GM12878 (cell line): ENCODE measurements at regions not wholly inside any gene's neighbourhood (a gene's known extent, or its start where the extent isn't known, plus 50 kb on each side); places are given as distances from the start of the nearest gene placed in this dataset.

Source experiments
- ATAC-seq: fragments of 200-7000 bp; cut with Tn5 transposase; 3 replicates; pipeline ENCODE4 v1.9.1; 2020; ENCODE audit warnings: mild to moderate bottlenecking, moderate library complexity
- BruUV-seq: library from RNA; stranded (reverse); fragments of 400-500 nt; replicated peaks from 2 replicates; lab custom pipeline; 2021; lab: Mats Ljungman, UMichigan
- CTCF ChIA-PET: fragments of 300-600 bp; sonication (Branson Sonifier 250); formaldehyde crosslinking; extraction: SDS; loops from one replicate; lab custom pipeline; 2021; ENCODE audit warnings: inconsistent platforms; lab: Yijun Ruan, JAX
- POLR2A ChIA-PET: fragments of 350-600 bp; formaldehyde crosslinking; extraction: SDS; loops from one replicate; lab custom pipeline; 2021; ENCODE audit warnings: inconsistent platforms; lab: Charles Lee
- RAD21 ChIA-PET: fragments of 300-600 bp; sonication (Branson Sonifier 250); formaldehyde crosslinking; loops from one replicate; lab custom pipeline; 2023; ENCODE audit warnings: antibody characterized with exemption; ENCODE audit not compliant: unreplicated experiment; lab: Charles Lee
- SMC1A ChIA-PET: fragments of 300-600 bp; sonication (Branson Sonifier 250); formaldehyde crosslinking; loops from one replicate; lab custom pipeline; 2023; ENCODE audit not compliant: unreplicated experiment, uncharacterized antibody; lab: Charles Lee
- DNase-seq: peaks from one replicate; pipeline ENCODE4 v3.0.0-alpha.2; 2011; ENCODE audit warnings: low read depth, low spot score
- FAIRE-seq: peaks from 3 replicates; lab custom pipeline; 2011; peaks lifted over from hg19 to GRCh38; lab: Jason Lieb, UNC
- H2AFZ ChIP-seq: 2 replicates; pipeline ENCODE4 v1.6.0; 2011; ENCODE audit warnings: low read depth, low read length, control low read depth; ENCODE audit not compliant: control insufficient read depth
- H3K27ac ChIP-seq: 2 replicates; pipeline ENCODE4 v1.5.1; 2011; ENCODE audit warnings: control low read depth; ENCODE audit not compliant: control insufficient read depth, insufficient read depth
- H3K27me3 ChIP-seq, 2 experiments: replicated peaks in 1 of 2; 2 replicates each; pipeline versions ENCODE4 v1.6.0 to v1.6.1; 2011; ENCODE audit warnings: low read length in 1 of 2; ENCODE audit not compliant: control insufficient read depth in 2 of 2, insufficient read depth in 2 of 2
- H3K36me3 ChIP-seq, 2 experiments: 2 replicates each; pipeline ENCODE4 v1.5.1; 2011; ENCODE audit warnings: low read length in 1 of 2; ENCODE audit not compliant: control insufficient read depth in 2 of 2, insufficient read depth in 2 of 2
- H3K4me1 ChIP-seq: 2 replicates; pipeline ENCODE4 v1.6.1; 2011; ENCODE audit warnings: mild to moderate bottlenecking, low read length, moderate library complexity, mixed read lengths; ENCODE audit not compliant: control insufficient read depth, insufficient read depth
- H3K4me2 ChIP-seq: 2 replicates; pipeline ENCODE4 v1.6.0; 2011; ENCODE audit warnings: control low read depth; ENCODE audit not compliant: control insufficient read depth, insufficient read depth
- H3K4me3 ChIP-seq: fragments of 200-600 bp; sonication (generic); 2 replicates; pipeline ENCODE4 v1.5.1; 2016
- H3K79me2 ChIP-seq: 2 replicates; pipeline ENCODE4 v1.6.0; 2011; ENCODE audit warnings: low read length; ENCODE audit not compliant: control insufficient read depth, insufficient read depth
- H3K9ac ChIP-seq: 2 replicates; pipeline ENCODE4 v1.8.0; 2011; ENCODE audit warnings: low read length, control low read depth, mixed read lengths; ENCODE audit not compliant: control insufficient read depth, insufficient read depth
- H3K9me3 ChIP-seq: replicated peaks from 3 replicates; pipeline ENCODE4 v1.5.1; 2011; ENCODE audit warnings: mild to moderate bottlenecking, low read length; ENCODE audit not compliant: control insufficient read depth, insufficient read depth
- H4K20me1 ChIP-seq: 2 replicates; pipeline ENCODE4 v1.6.0; 2011; ENCODE audit not compliant: control insufficient read depth, insufficient read depth
- BACH1 ChIP-seq: fragments of 450-650 bp; IDR thresholded peaks from 2 replicates; pipeline ENCODE4 v1.6.1; 2017; ENCODE audit warnings: mild to moderate bottlenecking, borderline replicate concordance
- BHLHE40 ChIP-seq, 2 experiments: fragments of 450-650 bp in 1 of 2; IDR thresholded peaks; 2 replicates each; pipeline ENCODE4 v1.6.1; 2011 to 2017; ENCODE audit warnings: low read depth in 2 of 2, borderline replicate concordance in 1 of 2, improper control_type of control experiment in 1 of 2, low read length in 1 of 2, mild to moderate bottlenecking in 1 of 2
- CBFB ChIP-seq: IDR thresholded peaks from 2 replicates; pipeline ENCODE4 v1.6.1; 2016; ENCODE audit warnings: antibody characterized with exemption, low read depth
- FOS ChIP-seq: IDR thresholded peaks from 3 replicates; pipeline ENCODE4 v1.6.1; 2011; ENCODE audit warnings: borderline replicate concordance; ENCODE audit not compliant: insufficient read length; ENCODE audit errors: extremely low read depth
- GATAD2B ChIP-seq: fragments of 450-650 bp; conservative IDR thresholded peaks from 2 replicates; pipeline ENCODE4 v1.6.1; 2017; ENCODE audit warnings: low read depth, mild to moderate bottlenecking, moderate library complexity
- HDAC6 ChIP-seq: fragments of 200-600 bp; sonication (generic); IDR thresholded peaks from one replicate; pipeline ENCODE4 v1.8.0; 2017; ENCODE audit warnings: antibody characterized with exemption; ENCODE audit not compliant: unreplicated experiment
- NR2F1 ChIP-seq: fragments of 450-650 bp; conservative IDR thresholded peaks from 2 replicates; pipeline ENCODE4 v1.6.1; 2017; ENCODE audit warnings: mild to moderate bottlenecking
- NRF1 ChIP-seq: conservative IDR thresholded peaks from 2 replicates; pipeline ENCODE4 v1.6.1; 2011; ENCODE audit warnings: mild to moderate bottlenecking, low read depth, low read length, improper control_type of control experiment
- RAD21 ChIP-seq: IDR thresholded peaks from 2 replicates; pipeline ENCODE4 v1.6.1; 2011; ENCODE audit warnings: mild to moderate bottlenecking, low read depth, low read length, moderate library complexity; ENCODE audit not compliant: insufficient read depth
- SMC3 ChIP-seq: IDR thresholded peaks from 2 replicates; pipeline ENCODE4 v1.6.1; 2011; ENCODE audit warnings: low read length, improper control_type of control experiment, borderline replicate concordance
- WRNIP1 ChIP-seq: IDR thresholded peaks from 2 replicates; pipeline ENCODE4 v1.6.1; 2011; ENCODE audit warnings: low read depth, low read length, improper control_type of control experiment, borderline replicate concordance
- ZNF384 ChIP-seq: IDR thresholded peaks from 2 replicates; pipeline ENCODE4 v1.6.1; 2012; ENCODE audit warnings: low read depth, mild to moderate bottlenecking, low read length, improper control_type of control experiment, borderline replicate concordance
- WGBS: methylation state at CpG from one replicate; pipeline ENCODE4 v1.1.6; 2016; ENCODE audit warnings: low lambda C conversion rate; ENCODE audit not compliant: insufficient replicate concordance, insufficient coverage; ENCODE audit errors: missing lambda C conversion rate; 5-methylcytosine and 5-hydroxymethylcytosine counted together
- in situ Hi-C: fragments of 300-500 bp; cut with MboI; formaldehyde crosslinking; loops from 9 replicates; pipeline ENCODE4 v1.14.3; 2018; ENCODE audit warnings: mixed read lengths
- intact Hi-C: fragments of 100-400 bp; cut with micrococcal nuclease; formaldehyde crosslinking; loops from one replicate; pipeline ENCODE4 v1.14.2; 2022; ENCODE audit not compliant: unreplicated experiment
- TF ChIP-seq, protein P1 (sequence below), 3 experiments: IDR thresholded peaks in 2 of 3; conservative IDR thresholded peaks in 1 of 3; 2 replicates each; pipeline ENCODE4 v1.5.1; 2011; ENCODE audit warnings: low read depth in 3 of 3, low read length in 3 of 3, mild to moderate bottlenecking in 3 of 3, control low read depth in 2 of 3, moderate library complexity in 2 of 3, inconsistent platforms in 1 of 3, mixed read lengths in 1 of 3; ENCODE audit not compliant: control insufficient read depth in 2 of 3, insufficient read depth in 1 of 3; ENCODE audit errors: extremely low read depth in 1 of 3

DNA sequence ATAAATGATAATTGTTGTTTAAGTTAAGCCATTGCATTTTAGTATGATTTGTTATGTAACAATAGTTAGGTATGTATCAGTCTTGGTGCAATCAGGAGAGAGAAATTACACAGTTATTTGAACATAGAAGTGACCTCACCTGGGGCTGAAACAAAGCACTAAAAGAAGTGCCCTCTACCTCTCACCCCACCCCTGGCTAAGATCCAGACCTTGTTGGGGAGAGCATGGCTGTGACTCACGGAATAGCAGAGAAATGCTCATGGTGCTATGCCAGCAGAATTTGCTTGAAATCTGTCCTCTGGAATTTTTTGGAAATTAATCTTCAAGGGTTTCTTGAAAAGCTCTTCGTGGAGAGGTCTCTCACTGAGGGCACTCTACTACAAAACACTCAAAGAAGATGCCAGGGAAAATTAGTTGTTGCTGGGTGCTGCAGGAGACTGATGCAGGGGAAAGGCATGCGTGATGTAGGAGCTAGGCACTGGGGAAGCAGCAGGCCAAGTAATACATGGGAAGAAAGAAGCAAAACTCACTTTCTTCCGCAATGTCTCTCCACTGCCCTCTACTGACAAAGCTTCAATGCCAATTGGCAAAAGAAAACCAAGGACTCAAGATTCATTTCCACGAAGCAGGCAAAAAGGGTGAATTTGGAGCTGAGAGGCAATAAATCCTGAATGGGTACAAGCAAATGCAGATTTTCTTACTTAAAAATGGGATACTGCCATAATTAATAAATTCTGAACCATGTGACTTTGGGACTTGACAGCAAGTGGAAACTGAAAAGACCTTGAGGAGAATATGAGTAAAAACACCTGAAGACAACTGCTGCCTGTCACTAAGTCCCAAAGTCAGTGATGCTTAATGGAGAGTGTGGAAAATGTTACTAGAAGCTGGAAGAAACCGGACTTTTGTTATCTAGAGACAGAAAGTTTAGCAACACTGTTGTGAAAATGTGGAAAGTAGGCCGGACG lies 136.3 kb upstream of the ZNF184 start:
- Histone ChIP-seq H3K4me3 (no peak overlapping the region), H3K79me2 (no peaks in the 10 kb centered on the region), H3K9ac (no peak overlapping the region), H3K27me3 (no peaks in the 10 kb centered on the region), H4K20me1 (no peaks in the 10 kb centered on the region), H3K9me3 (no peaks in the 10 kb centered on the region), H3K4me1 (no peaks in the 10 kb centered on the region), H3K27ac (no peak overlapping the region), H2AFZ (no peak overlapping the region; the same call in 1 of the 2 replicates), H3K36me3 (no peaks in the 10 kb centered on the region), H3K4me2 (no peak overlapping the region)
- ChIA-PET POLR2A (interaction anchor here (0.9 to 1.2 kb wide), 3 partner anchors 16 to 432 kb away, joined by 3 read pairs; no protein-coding TSS in a partner anchor), CTCF (interaction anchor here (0.6 to 3.9 kb wide), 52 partner anchors 8 to 1852 kb away, joined by 3 to 49 read pairs (median 4); partner anchors contain the start of genes POM121L2 and ZNF184), SMC1A (interaction anchor here (0.7 to 3.6 kb wide), 22 partner anchors 8 to 438 kb away, joined by 3 to 17 read pairs (median 5); partner anchors contain the start of gene POM121L2), RAD21 (interaction anchor here (0.6 to 2.4 kb wide), 16 partner anchors 17 to 482 kb away, joined by 3 to 14 read pairs (median 4); no protein-coding TSS in a partner anchor)
- peak; percentile 65 for ATAC-seq
- peak; percentile 56 for DNase-seq
- BruUV-seq: no TSS peak
- WGBS: 29% methylated on average over 8 of the region's 8 CpGs
- in situ Hi-C loops (no loop called here), intact Hi-C loops (loop anchor here (1.0 to 5.0 kb wide), 5 partner anchors 90 to 447 kb away; partner anchors contain the start of gene POM121L2)
- FAIRE-seq: peak; percentile 76
- TF ChIP-seq HDAC6: no peak
- TF ChIP-seq WRNIP1: no peak
- peak; percentile 70; the same call in 1 of the 2 replicates for TF ChIP-seq SMC3
- TF ChIP-seq CBFB: no peak
- no peak for TF ChIP-seq NR2F1
- TF ChIP-seq NRF1: no peak
- TF ChIP-seq RAD21: peak; percentile 82
- no peak for TF ChIP-seq GATAD2B
- TF ChIP-seq BACH1: no peak
- TF ChIP-seq, protein P1, sequence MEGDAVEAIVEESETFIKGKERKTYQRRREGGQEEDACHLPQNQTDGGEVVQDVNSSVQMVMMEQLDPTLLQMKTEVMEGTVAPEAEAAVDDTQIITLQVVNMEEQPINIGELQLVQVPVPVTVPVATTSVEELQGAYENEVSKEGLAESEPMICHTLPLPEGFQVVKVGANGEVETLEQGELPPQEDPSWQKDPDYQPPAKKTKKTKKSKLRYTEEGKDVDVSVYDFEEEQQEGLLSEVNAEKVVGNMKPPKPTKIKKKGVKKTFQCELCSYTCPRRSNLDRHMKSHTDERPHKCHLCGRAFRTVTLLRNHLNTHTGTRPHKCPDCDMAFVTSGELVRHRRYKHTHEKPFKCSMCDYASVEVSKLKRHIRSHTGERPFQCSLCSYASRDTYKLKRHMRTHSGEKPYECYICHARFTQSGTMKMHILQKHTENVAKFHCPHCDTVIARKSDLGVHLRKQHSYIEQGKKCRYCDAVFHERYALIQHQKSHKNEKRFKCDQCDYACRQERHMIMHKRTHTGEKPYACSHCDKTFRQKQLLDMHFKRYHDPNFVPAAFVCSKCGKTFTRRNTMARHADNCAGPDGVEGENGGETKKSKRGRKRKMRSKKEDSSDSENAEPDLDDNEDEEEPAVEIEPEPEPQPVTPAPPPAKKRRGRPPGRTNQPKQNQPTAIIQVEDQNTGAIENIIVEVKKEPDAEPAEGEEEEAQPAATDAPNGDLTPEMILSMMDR (IDR thresholded peaks at IDR 0.05 in 2 of 3, conservative IDR thresholded peaks at IDR 0.05 in 1 of 3; ENCODE audit: control insufficient read depth in 2 of 3, extremely low read depth in 1 of 3, insufficient read depth in 1 of 3, low read depth in 3 of 3, low read length in 3 of 3): peak; percentile 82 to 90 (median 90)
- TF ChIP-seq FOS: no peak
- TF ChIP-seq ZNF384: no peak
- TF ChIP-seq BHLHE40 (IDR thresholded peaks at IDR 0.05; ENCODE audit: borderline replicate concordance in 1 of 2, low read depth in 2 of 2, low read length in 1 of 2): no peak
